HG02571 (cell line): ENCODE measurements at regions not wholly inside any gene's neighbourhood (a gene's known extent, or its start where the extent isn't known, plus 50 kb on each side); places are given as distances from the start of the nearest gene placed in this dataset.
"Not testable (repeated sequence)": the region's sequence is repeated elsewhere in the genome, so short reads cannot be mapped to it uniquely, and the experiment has no call there.

ENCODE experiments used
- ATAC-seq: cut with Tn5 transposase; IDR thresholded peaks from one replicate; pipeline ENCODE4 v1.9.1; 2021; ENCODE audit warnings: mild to moderate bottlenecking, moderate library complexity; ENCODE audit not compliant: unreplicated experiment

GRCh38 chr20:28562510-28562898 is 2695.0 kb upstream of the DEFB115 start:
- ATAC-seq: no peak

DNA sequence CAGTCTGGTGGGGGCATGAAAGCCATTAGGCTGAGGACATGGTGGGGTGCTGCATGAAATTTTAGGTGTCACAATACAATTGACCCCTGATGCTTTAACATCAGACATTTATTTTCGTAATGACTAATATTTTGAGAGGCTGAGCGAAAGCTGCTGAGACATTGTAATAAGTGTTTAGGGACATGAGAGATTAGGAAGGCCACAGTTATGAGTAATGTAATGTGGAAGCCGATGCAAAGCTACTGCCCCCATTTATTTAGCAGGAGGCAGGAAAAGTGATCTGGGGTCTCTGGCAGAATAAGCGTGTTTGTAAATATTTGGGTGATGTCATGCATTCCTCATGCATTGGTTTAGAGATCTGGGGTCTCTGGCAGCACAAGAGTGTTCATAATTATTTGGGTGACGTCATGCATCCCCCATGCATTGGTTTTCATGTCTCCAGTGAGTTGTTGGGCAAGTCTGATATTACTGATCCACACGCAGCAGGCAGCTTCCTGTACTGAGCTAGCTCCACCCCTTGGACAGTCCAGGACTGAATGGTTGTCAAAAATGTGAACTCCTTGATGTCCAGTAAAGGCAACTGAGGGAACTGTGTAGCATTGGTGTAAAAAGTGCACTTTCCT is 2694.5 kb upstream of the DEFB115 start:
- ATAC-seq: not testable (repeated sequence)

- ATAC-seq: not testable (repeated sequence)
Measured at GRCh38 chr20:28564024-28564423, 2693.4 kb upstream of the DEFB115 start.

- not testable (repeated sequence) for ATAC-seq
Measured at GRCh38 chr20:28564688-28565463, 2692.6 kb upstream of the DEFB115 start.

DNA sequence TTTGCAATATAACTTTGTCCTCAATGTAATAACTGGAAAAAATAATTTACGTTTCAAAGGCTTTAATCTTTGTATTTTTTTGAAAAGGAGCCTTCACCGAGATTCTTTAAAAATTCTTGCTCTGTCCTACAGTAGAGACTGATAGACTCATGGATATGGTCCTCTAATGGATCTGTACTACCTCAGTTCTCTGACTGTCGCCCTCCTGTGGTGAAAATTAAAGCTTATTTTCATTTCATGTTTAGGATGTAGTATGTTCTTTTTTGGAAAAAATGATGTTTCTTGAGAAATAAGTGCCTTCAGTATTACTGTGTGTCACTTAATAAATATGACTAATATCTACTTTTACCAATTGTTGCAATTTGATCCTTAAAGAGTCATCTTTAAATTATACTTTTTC is 2681.5 kb upstream of the DEFB115 start:
- ATAC-seq: not testable (repeated sequence)

DNA sequence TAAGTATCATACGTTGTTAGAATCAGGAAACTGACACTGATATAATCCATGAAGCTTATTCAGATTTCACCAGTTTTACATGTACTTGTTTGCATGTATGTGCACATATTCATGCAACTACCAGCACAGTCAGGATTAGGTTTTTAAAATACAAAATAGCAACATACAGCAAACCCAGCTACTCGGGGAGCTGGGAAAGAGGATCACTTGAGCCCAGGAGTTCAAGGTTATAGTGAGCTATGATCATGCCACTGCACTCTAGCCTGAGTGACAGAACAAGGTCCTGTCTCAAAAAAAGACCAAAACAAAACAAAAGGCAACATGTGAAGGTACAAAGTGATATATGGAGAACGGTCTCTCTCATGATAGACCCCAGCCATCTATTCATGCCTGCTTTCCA is 2665.8 kb upstream of the DEFB115 start:
- ATAC-seq: not testable (repeated sequence)

DNA sequence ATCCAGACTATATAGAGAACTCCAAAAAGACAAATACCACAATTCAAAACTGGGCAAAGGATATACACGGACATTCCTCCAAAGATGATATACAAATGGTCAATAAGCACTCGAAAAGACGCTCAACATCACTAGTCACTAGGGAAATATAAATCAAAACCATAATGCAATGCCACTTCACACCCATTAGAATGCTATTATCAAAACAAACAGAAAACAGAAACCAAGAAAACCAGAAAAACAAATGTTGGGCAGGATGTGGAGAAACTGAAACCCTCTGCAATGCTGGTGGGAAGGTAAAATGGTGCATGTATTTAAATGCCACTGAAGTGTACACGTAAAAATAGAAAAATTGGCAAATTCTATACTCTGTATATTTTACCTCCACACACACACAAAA is 2664.1 kb upstream of the DEFB115 start:
- ATAC-seq: not testable (repeated sequence)

- ATAC-seq: not testable (repeated sequence)
Measured at GRCh38 chr20:28594476-28594875, 2663.0 kb upstream of the DEFB115 start.

- not testable (repeated sequence) for ATAC-seq
Measured at GRCh38 chr20:28602006-28602402, 2655.5 kb upstream of the DEFB115 start.

DNA sequence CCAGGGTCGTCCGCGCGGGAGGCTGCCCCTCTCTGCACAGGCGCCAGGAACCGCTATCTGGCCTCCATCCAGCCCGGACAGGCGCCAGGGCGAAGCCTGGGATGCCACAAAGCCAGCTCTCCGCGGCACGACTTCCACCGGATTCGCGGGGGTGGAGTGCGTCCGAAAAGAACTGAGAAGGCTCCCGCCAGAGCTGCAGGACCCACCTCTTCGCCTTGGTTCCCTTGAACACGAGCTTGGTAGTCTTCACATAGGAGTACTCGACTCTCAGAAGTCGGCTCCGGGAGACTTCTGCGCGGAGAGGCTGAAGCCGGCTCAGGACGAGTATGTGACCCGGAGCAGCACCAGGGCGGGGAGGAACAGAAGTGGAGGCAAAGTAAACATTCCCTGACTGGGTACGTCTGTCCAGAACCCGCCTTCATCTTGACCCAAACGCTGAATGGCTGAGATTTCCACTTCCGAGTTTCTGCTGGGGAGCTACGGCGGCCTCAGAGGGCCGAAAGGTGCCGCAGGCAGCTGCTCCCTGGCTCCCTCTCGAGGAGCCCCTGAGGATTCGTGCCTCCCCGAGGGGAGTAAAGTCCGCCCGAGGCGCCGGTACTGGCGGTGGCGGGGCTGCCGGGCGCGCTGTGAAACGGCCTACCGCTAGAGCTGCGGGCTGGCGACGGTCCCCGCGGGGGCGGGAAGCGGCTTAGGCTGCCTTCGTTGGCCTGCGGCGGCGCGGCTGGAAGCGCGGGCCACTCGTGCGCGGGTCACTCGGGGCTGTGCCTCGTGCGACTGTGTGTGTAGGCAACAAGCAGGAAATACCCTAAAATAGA is 2654.9 kb upstream of the DEFB115 start:
- peak; percentile 99 for ATAC-seq

GRCh38 chr20:28603218-28603577 is 2654.3 kb upstream of the DEFB115 start:
- ATAC-seq: not testable (repeated sequence)

- ATAC-seq: no peak
Measured at GRCh38 chr20:28616354-28616753, 2641.1 kb upstream of the DEFB115 start.

DNA sequence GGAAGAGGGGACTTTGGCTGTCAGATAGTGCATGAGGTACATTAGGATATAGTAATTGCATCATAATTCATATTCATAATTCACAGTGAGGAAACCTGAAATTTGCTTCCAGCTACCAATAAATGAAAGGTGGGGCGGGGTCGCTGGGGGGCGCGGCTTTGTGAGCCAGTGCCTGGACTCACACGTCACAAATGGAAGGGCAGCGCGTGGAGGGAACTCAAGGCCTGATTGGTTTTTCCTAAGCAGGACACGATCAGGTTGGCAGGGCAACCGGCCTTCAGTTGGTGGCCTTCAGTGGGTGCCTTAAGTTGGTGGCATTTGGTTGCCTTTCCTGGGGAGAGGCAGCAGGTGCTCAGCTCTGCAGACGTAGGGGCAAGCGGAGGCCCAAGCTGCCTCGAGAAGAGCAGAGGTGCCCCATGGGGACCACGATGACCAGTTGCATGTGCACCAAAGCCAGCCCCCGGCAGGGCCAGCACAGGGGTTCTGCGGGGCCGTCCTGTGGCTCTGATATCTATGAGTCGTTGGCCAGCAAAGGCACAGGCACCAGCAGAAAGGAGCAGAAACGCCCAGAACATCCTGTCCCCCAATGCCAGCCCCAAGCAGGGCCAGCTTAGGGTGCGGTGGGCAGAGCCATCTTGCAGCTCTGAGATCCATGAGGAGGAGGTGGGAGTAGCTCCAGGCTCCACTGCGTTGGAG is 2637.4 kb upstream of the DEFB115 start:
- not testable (repeated sequence) for ATAC-seq

DNA sequence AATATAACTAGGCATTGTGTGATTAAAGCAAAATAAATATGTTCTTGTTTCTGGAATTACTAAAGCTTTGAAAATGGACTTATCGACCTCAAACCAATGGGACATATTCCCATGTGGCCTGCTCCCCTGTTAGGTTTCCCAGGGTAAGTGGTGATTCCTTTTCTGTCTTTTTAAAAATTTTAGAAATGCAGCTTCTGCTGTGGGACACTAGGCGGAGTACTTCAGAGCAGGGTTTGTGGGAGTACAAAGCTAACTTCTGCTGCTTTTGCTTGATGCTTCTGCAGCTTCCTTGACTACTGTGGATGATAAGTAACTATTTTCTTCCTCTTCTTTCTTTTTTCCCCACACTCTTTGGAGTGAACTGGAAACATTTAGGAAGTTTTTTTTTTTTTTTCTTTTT is 2632.4 kb upstream of the DEFB115 start:
- ATAC-seq: not testable (repeated sequence)

- ATAC-seq: not testable (repeated sequence)
Measured at GRCh38 chr20:28640831-28641230, 2616.6 kb upstream of the DEFB115 start.
